Ishikawa (cell line): ENCODE measurements at regions not wholly inside any gene's neighbourhood (a gene's known extent, or its start where the extent isn't known, plus 50 kb on each side); places are given as distances from the start of the nearest gene placed in this dataset.

Experiments used
- CEBPB ChIP-seq: IDR thresholded peaks from 2 replicates; pipeline ENCODE4 v1.6.1; 2012
- CREB1 ChIP-seq: IDR thresholded peaks from 2 replicates; pipeline ENCODE4 v1.6.1; 2012; ENCODE audit warnings: low read depth
- EGR1 ChIP-seq: IDR thresholded peaks from 2 replicates; pipeline ENCODE4 v1.6.1; 2012
- EP300 ChIP-seq: IDR thresholded peaks from 2 replicates; pipeline ENCODE4 v1.6.1; 2012; ENCODE audit warnings: borderline replicate concordance
- FOXM1 ChIP-seq: IDR thresholded peaks from 2 replicates; pipeline ENCODE4 v1.6.1; 2012; ENCODE audit warnings: low read depth, borderline replicate concordance
- MAX ChIP-seq: IDR thresholded peaks from 2 replicates; pipeline ENCODE4 v1.6.1; 2012
- NFIC ChIP-seq: IDR thresholded peaks from 2 replicates; pipeline ENCODE4 v1.6.1; 2012
- RAD21 ChIP-seq: IDR thresholded peaks from 2 replicates; pipeline ENCODE4 v1.6.1; 2012; ENCODE audit warnings: low read depth
- REST ChIP-seq: IDR thresholded peaks from 2 replicates; pipeline ENCODE4 v1.6.1; 2012; ENCODE audit warnings: low read depth, mild to moderate bottlenecking
- TAF1 ChIP-seq: IDR thresholded peaks from 2 replicates; pipeline ENCODE4 v1.6.1; 2012; ENCODE audit warnings: low read depth, mild to moderate bottlenecking
- TCF12 ChIP-seq: IDR thresholded peaks from 2 replicates; pipeline ENCODE4 v1.6.1; 2012; ENCODE audit warnings: low read depth
- TEAD4 ChIP-seq: IDR thresholded peaks from 2 replicates; pipeline ENCODE4 v1.6.1; 2012
- YY1 ChIP-seq: IDR thresholded peaks from 2 replicates; pipeline ENCODE4 v1.6.1; 2012; ENCODE audit warnings: low read depth
- ZBTB7A ChIP-seq: IDR thresholded peaks from 2 replicates; pipeline ENCODE4 v1.6.1; 2012; ENCODE audit warnings: low read depth
- TF ChIP-seq, protein P1 (sequence below): IDR thresholded peaks from 2 replicates; pipeline ENCODE4 v1.6.1; 2012

DNA sequence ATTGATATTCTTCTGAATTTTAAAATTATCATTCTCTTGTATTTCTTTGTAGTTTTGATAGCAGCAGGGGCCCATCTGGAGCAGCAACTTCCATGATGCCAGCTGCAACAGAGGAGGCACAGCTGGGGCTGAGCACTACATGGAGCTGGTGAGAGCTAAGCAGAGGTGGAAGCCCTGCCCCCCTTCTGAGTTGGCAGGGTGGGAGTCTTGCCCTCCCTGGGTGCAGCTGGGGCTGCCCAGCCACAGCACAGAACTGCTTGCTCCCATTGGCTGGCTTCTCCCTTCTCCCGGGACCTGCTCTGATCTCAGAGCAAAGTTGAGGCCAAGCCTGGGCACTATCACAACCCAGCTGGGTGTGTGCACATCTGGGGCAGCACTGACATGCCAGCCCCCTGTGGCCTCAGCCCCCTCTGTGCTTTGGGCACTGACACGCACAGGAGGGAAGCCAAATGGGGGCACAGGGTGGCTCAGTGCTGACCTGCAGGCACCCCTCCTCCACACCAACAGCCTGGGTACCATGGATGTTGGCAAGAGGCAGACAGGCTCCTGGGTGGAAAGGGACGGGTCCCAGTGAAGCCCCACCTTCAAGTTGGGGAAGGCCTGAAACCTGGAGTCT lies 69.1 kb upstream of the EYA4 start:
- TF ChIP-seq YY1 (no peak), FOXM1 (no peak), ZBTB7A (no peak), CEBPB (no peak), MAX (no peak), CREB1 (no peak), TEAD4 (no peak), TAF1 (no peak), RAD21 (no peak), NFIC (no peak), EP300 (no peak)
- TF ChIP-seq, protein P1, sequence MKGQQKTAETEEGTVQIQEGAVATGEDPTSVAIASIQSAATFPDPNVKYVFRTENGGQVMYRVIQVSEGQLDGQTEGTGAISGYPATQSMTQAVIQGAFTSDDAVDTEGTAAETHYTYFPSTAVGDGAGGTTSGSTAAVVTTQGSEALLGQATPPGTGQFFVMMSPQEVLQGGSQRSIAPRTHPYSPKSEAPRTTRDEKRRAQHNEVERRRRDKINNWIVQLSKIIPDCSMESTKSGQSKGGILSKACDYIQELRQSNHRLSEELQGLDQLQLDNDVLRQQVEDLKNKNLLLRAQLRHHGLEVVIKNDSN: no peak

DNA sequence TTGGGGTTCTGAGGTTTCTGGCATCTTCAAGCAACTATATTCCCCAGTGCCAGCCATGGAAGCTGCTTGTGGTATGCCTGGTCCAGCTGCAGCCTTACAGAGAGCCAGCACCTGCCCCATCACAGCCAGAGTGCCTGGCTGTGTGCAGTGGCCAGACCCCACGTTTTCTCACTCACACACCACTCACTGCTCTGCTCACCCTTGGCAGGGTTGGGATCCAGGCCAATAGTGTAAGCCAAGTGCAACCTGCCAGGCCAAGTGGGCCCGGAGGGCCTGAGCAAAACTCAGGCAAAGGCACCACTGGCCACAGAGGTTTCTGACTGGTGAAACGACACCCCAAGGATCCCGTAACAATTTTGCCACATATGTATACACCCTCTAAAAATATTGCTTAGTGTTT lies 67.9 kb upstream of the EYA4 start:
- TF ChIP-seq YY1: no peak
- TF ChIP-seq MAX: no peak

DNA sequence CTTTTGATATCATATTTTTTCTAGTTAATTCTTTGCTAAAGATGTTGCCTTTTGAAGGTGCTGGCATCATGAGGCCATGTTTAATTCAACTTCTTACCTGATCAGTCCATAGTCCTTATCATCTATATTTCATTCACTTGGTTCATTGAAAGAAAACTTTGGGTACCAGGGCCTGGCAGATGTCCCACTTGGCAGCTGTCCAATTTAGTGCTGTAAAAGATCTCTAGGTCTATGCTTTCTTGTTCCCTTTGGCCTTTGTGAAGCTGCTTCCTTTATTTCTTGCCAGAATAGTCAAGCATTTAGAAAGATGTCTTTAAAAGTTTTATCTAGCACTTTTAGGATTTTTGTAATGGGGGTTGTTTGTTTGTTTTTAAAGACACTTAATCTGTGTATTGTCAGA lies 61.7 kb upstream of the EYA4 start:
- no peak for TF ChIP-seq ZBTB7A
- peak; percentile 66 for TF ChIP-seq NFIC

DNA sequence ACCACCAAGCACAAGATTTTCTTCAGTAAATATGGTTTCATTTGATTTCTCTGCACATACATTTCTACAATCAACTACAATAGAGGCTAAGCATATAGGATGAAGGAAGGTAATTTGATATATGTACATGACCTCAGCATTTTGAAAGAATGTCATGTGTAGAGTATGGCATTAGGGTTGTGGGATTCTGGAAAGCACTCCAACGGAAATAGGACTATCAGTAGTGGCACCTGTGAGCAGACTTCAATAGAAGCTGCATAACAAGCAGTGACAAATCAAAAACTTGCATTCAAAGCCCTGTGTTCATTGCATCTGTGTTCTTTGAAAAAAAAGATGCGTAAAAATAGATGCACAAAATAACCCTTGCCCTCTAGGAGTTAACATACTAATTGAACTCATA lies 57.5 kb upstream of the EYA4 start:
- TF ChIP-seq NFIC: no peak
- no peak for TF ChIP-seq ZBTB7A
- no peak for TF ChIP-seq YY1
- TF ChIP-seq TAF1: no peak
- no peak for TF ChIP-seq MAX
- no peak for TF ChIP-seq RAD21
- no peak for TF ChIP-seq REST
- TF ChIP-seq TEAD4: no peak
- TF ChIP-seq FOXM1: no peak
- TF ChIP-seq TCF12: no peak
- no peak for TF ChIP-seq CEBPB
- TF ChIP-seq EGR1: no peak
- TF ChIP-seq, protein P1: no peak
- TF ChIP-seq CREB1: no peak

DNA sequence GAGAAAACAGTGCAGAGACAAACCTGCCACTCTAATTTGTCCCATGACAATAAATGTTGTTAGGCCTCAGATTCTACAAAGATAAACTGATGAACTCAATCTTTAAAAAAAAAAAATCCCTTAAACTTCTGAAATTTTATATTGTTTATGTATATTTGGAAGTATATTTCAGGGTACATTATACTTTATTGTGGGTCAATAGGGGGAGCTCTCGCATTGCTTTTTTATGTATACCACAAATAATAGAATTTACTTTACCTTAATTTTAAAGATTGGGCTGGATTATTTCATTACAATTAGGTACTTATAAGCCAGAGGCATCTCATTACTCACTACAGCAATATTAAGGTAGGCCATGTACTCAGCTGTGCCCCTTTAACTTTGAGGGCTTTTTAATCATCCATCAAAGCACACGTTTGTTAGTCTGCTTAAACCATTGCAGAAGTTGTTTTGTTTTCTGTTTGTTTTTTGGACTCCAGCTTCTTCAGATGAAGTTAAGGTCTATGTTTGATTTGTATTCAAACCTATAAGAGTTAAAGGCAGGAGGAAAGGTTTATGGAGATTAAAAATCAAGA lies 56.3 kb upstream of the EYA4 start:
- no peak for TF ChIP-seq CREB1
- TF ChIP-seq ZBTB7A: no peak
- no peak for TF ChIP-seq TEAD4
- no peak for TF ChIP-seq MAX
- TF ChIP-seq RAD21: peak; percentile 72

GRCh38 chr6:133185731-133186130 lies 55.4 kb upstream of the EYA4 start:
- TF ChIP-seq EGR1 (no peak), CEBPB (no peak), NFIC (no peak), EP300 (no peak), TAF1 (no peak), REST (no peak), TEAD4 (no peak), MAX (no peak)
- TF ChIP-seq, protein P1: no peak
